GM19328 (cell line): ENCODE measurements at regions not wholly inside any gene's neighbourhood (a gene's known extent, or its start where the extent isn't known, plus 50 kb on each side); places are given as distances from the start of the nearest gene placed in this dataset.
"Not testable (repeated sequence)": the region's sequence is repeated elsewhere in the genome, so short reads cannot be mapped to it uniquely, and the experiment has no call there.

Experiments used
- ATAC-seq: cut with Tn5 transposase; IDR thresholded peaks from one replicate; pipeline ENCODE4 v1.9.1; 2021; ENCODE audit warnings: mild to moderate bottlenecking, moderate library complexity; ENCODE audit not compliant: unreplicated experiment

GRCh38 chr5:33138145-33138544 lies 302.6 kb upstream of the TARS1 start:
- ATAC-seq, result not testable (repeated sequence)

DNA sequence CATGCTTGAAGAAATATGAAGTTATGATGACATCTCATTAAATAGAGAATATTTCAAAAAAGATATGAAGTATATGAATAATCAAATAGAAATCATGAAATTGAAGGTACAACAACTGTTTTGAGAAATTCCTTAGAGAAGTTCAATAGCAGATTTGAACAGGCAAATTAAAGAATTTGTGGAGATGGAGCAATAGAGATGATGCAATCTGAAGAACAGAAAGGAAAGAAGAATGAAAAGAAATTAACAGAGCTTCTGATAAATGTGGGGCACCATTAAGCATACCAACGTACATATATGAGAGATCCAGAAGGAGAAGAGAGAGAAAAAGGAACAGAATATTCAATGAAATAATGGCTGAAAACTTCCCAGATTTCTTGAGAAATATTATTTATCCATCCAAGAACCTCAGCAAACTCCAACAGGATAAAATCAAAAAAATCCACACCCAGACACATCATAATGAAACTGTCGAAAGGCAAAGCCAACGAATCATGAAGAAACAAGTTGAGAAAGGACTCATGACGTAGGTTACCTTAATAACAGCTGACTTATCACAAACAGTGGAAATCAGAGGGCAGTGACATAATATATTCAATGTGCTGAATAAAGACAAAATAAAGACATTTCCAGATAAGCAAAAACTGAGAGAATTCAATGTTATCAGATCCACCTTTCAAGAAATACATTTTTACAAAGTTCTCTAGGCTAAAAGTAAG lies 297.2 kb upstream of the TARS1 start:
- no peak for ATAC-seq

GRCh38 chr5:33146881-33147280 lies 293.9 kb upstream of the TARS1 start:
- ATAC-seq, result no peak

DNA sequence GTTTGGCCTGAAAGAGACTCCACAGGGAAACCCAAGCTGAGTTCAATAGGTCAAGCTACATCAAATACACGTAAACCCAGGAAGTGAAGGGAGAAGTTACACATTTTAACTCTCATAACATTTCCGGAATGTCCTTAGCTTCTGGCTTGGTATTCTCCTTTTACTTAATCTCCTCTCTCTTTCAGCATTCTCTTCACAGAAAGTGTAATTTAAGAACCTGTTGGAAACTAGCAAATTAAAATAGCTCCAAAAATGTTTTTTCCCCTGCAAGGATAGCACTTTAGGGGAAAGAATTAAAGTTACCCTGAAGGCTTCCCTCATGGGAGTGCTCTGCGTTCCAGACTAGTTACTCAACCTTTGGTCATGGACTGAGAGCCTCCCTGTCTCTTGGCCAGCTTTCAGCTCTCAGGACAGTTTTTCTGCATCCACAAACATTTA lies 292.7 kb upstream of the TARS1 start:
- no peak for ATAC-seq

GRCh38 chr5:33153372-33153771 lies 287.4 kb upstream of the TARS1 start:
- ATAC-seq, result no peak

DNA sequence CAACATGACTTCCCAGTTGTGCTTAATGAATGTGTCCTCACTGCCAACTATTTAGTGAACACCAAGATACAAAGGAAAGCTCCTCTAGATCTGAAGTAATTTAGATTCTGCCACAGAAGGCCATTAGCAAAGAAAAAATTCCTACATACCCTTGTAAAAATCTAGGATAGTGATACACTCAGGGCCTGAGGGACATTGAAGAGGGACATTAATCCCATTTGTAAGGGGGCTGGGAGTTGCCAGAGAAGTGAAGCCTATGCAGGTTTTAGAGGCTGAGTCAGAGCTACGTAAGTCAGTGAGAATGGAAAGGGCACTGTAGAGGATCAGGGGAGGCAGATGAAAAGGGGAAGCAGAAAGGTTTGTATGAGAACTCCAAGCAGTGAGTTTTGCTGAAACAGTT lies 286.9 kb upstream of the TARS1 start:
- no peak for ATAC-seq

DNA sequence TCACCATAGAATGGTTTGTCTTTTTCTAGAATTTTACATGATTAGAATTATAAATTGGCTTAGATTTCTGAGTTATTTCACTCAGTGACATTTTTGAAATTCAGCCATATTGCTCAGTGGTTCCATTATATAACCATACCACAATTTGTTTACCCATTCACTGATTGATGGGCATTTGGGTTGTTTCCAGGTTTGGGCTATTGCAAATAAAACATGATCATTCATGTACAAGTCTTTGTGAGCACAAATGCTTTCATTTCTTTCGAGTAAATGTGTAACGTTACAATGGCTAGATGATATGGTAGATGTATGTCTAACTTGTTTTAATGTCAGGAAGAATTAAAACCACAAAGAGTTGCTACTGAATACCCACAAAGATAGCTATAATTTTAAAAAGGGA lies 279.9 kb upstream of the TARS1 start:
- ATAC-seq, result no peak

- ATAC-seq, result no peak
Measured at GRCh38 chr5:33161421-33161820, 279.3 kb upstream of the TARS1 start.

DNA sequence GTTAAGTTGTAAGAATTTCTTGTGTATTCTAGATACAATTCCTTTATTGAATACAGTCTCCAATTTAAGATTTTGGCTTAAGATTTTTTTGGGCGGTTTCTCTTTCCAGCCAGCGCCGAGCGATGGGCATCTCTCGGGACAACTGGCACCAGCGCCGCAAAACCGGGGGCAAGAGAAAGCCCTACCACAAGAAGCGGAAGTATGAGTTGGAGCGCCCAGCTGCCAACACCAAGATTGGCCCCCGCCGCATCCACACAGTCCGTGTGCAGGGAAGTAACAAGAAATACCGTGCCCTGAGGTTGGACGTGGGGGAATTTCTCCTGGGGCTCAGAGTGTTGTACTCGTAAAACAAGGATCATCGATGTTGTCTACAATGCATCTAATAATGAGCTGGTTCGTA lies 278.7 kb upstream of the TARS1 start:
- ATAC-seq, result no peak

GRCh38 chr5:33166522-33166921 lies 274.2 kb upstream of the TARS1 start:
- no peak for ATAC-seq

- ATAC-seq, result no peak
Measured at GRCh38 chr5:33166948-33167347, 273.8 kb upstream of the TARS1 start.

DNA sequence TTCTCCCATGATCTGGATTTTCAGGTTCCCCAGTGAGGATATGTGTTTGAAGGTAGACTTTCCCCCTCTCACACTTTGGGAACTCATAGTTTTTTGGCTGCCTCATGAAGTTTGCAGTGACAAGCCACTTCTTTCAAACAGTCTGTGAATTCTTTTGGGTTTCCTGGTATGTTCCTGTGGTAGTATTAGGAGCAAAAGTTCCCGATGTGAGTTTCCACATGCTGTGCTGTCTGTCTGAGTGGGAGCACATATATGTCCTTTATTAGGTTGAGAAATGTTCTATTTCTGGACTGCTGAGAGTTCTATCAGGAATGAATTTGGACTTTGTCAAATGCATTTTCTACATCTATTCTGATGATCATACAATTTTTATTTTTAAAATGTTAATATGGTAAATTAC lies 273.2 kb upstream of the TARS1 start:
- ATAC-seq, result no peak

DNA sequence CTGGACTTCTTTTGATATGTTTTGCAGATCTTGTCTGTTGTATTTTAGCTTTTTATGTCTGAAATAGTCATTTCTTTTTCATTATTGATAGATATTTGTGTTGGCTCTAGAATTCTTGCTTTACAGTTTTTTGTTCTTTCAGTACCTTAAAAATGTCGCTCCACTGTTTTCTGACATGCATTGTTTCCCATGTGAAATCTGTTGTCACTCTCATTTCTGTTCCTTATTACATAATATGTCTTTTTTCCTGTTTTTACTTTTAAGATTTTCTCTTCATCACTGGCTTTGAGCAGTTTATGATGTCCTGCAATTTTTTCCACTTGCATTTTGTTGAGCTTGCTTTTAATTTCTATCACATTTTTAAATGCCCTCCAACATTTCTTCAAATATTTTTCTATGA lies 270.4 kb upstream of the TARS1 start:
- ATAC-seq, result no peak

DNA sequence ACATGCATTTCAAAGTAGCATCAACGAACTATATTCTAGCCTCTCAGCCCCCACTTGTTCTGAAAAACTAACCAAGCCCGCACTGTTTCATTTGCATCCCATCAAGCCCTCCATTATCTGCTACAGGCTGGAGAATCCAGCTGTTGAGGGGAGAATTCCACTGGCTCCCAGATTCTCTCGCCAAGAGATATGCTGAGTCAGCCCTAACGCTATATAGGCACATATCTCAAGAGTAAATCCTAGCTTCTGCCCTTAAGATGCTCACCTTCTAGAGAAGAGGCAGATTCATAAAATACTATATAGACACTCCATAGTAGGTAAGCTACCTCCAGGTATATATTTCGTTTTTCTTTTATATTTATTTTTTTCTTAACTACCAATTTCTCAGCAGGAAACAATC lies 266.4 kb upstream of the TARS1 start:
- ATAC-seq, result no peak

GRCh38 chr5:33179301-33179700 lies 261.5 kb upstream of the TARS1 start:
- no peak for ATAC-seq

DNA sequence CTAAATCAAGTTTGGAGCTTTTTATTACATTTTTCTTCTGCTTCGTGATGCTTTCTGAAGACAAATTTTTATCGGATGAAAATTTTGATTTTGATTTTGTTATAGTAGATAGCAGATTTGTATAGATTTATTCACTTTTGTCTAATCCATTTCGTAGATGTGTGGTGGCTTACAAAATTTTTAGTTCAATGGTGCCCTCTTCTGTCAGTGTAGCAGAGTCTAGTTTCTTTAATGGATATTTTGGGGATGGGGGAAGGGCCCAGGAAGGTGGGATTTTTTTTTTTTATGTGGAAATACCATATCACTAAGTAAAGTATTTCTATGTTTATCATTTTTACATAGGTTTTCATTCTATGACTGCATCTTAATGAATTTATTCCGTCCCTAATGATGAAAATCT lies 259.9 kb upstream of the TARS1 start:
- ATAC-seq, result no peak

GRCh38 chr5:33182986-33183385 lies 257.8 kb upstream of the TARS1 start:
- ATAC-seq, result no peak

- no peak for ATAC-seq
Measured at GRCh38 chr5:33184367-33184766, 256.4 kb upstream of the TARS1 start.

DNA sequence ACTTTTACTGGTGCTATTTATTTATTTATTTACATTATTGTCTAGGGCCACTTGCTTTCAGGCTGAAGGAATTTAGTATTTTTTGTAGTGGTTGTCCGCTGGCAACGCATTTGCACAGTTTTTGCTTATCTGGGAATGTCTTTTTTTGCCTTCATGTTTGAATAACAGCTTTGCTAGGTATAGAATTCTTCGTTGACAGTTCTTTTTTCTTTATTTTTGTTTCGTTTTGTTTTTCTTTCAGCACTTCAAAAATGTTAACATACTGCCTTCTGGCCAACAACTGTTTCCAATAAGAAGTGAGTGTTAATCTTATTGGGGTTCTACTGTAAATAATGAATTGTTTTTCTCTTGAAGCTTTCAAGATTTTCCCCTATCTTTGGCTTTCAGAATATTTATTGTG lies 252.7 kb upstream of the TARS1 start:
- no peak for ATAC-seq

DNA sequence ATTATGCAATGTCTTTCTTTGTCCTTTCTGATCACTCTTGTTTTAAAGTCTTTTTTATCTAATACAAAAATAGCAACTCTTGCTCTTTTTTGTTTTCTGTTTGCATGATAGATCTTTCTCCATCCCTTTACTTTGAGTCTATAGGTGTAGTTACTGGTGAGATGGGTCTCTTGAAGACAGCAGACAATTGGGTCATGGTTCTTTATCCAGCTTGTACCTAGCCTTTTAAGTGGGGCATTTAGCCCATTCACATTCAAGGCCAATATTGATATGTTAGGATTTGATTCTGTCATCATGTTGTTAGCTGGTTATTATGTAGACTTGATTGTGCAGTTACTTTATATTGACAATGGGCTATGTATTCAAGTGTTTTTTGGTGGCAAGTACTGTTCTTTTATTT lies 245.9 kb upstream of the TARS1 start:
- no peak for ATAC-seq

- no peak for ATAC-seq
Measured at GRCh38 chr5:33195431-33196165, 245.2 kb upstream of the TARS1 start.

GRCh38 chr5:33198836-33199235 lies 241.9 kb upstream of the TARS1 start:
- ATAC-seq, result no peak

DNA sequence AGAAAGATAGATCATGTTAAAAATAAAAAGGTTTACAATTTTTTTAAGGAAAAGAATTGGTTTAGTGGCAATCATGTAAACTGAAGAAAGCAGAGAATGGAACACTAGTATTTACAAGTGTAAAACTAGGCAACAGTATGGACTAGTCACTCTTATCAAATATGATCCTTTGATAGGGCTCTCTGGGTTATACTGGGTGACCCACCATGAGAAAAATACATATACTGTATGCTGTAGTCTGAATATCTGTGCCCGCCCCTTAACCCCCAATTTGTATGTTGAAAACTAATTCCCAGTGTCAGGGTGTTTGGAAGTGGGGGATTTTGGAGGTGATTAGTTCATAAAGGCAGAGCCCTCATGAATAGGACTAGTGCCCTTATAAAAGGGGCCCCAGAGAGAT lies 236.8 kb upstream of the TARS1 start:
- ATAC-seq, result no peak
